SU-DHL-6 (cell line): ENCODE measurements at regions not wholly inside any gene's neighbourhood (a gene's known extent, or its start where the extent isn't known, plus 50 kb on each side); places are given as distances from the start of the nearest gene placed in this dataset.
"Not testable (repeated sequence)": the region's sequence is repeated elsewhere in the genome, so short reads cannot be mapped to it uniquely, and the experiment has no call there.

Experiments
- EZH2phosphoT487 ChIP-seq: fragments of 200-600 bp; sonication (generic), shearing (Covaris generic); conservative IDR thresholded peaks from 2 replicates; pipeline ENCODE4 v1.6.1; 2018; ENCODE audit warnings: mild to moderate bottlenecking, antibody characterized with exemption, low read length, moderate library complexity, mixed read lengths
- TF ChIP-seq, protein P1 (sequence below): fragments of 200-600 bp; sonication (generic); IDR thresholded peaks from one replicate; pipeline ENCODE4 v1.5.1; 2017; ENCODE audit warnings: antibody characterized with exemption, mild to moderate bottlenecking, low read length, moderate library complexity; ENCODE audit not compliant: insufficient read depth, poor library complexity, severe bottlenecking

DNA sequence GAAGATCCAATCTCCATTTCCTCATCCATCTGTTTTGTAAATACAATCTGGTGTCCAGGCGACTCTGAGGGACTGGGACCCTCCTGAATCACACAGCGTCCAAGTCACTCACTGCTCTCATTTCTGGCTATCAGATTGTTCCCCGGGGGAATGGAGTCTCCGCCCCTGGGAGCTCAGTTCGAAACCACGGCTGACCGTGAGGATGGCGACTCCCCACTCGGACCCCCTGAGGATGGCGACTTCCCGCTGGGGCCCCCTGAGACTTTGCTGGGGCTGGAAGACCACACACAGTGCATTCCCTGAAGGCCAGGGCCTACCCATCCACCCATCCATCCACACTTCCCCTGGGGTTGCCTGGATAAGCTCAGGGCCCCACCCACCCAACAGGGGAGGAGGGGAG, 360.5 kb downstream of the BCL2L11 start:
- TF ChIP-seq, protein P1, sequence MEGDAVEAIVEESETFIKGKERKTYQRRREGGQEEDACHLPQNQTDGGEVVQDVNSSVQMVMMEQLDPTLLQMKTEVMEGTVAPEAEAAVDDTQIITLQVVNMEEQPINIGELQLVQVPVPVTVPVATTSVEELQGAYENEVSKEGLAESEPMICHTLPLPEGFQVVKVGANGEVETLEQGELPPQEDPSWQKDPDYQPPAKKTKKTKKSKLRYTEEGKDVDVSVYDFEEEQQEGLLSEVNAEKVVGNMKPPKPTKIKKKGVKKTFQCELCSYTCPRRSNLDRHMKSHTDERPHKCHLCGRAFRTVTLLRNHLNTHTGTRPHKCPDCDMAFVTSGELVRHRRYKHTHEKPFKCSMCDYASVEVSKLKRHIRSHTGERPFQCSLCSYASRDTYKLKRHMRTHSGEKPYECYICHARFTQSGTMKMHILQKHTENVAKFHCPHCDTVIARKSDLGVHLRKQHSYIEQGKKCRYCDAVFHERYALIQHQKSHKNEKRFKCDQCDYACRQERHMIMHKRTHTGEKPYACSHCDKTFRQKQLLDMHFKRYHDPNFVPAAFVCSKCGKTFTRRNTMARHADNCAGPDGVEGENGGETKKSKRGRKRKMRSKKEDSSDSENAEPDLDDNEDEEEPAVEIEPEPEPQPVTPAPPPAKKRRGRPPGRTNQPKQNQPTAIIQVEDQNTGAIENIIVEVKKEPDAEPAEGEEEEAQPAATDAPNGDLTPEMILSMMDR = not testable (repeated sequence)
- not testable (repeated sequence) for TF ChIP-seq EZH2phosphoT487
